ENCODE measurements at regions not wholly inside any gene's neighbourhood (a gene's known extent, or its start where the extent isn't known, plus 50 kb on each side); places are given as distances from the start of the nearest gene placed in this dataset.

GRCh38 chr6:14217728-14218518, 100.4 kb downstream of the CD83 start:
- no peak for DNase-seq

GRCh38 chr6:14218519-14218800, 100.9 kb downstream of the CD83 start:
- Histone ChIP-seq H3K79me2 (ENCODE audit: insufficient read depth) (no peaks in the 10 kb centered on the region), H3K9ac (no peak overlapping the region), H3K4me2 (no peak overlapping the region), H2AFZ (ENCODE audit: low read depth) (no peak overlapping the region), H3K4me1 (ENCODE audit: control insufficient read depth in 1 of 2, insufficient read depth in 2 of 2, low read depth in 1 of 2, low read length in 1 of 2) (no peaks in the 10 kb centered on the region), H3K9me3 (no peaks in the 10 kb centered on the region), H4K20me1 (ENCODE audit: insufficient read depth) (no peaks in the 10 kb centered on the region), H3K36me3 (replicated peaks in 1 of 2; ENCODE audit: control insufficient read depth in 1 of 2, insufficient read depth in 2 of 2, low read length in 1 of 2) (no peaks in the 10 kb centered on the region), H3K27me3 (ENCODE audit: insufficient read depth) (no peaks in the 10 kb centered on the region; the same call in 1 of the 2 replicates), H3K27ac (ENCODE audit: low read depth in 2 of 2, low read length in 1 of 2) (no peak overlapping the region), H3K9me2 (no peaks in the 10 kb centered on the region), H3K4me3 (ENCODE audit: low read depth in 2 of 2, low read length in 1 of 2) (no peak overlapping the region), H3F3A (replicated peaks; ENCODE audit: insufficient read depth) (no peaks in the 10 kb centered on the region)
- POLR2A ChIA-PET = no interaction called here
- no peak for TF ChIP-seq TEAD4 (IDR thresholded peaks at IDR 0.05; ENCODE audit: borderline replicate concordance, insufficient read depth)
- TF ChIP-seq CTCF (IDR thresholded peaks at IDR 0.05) = no peak
- no peak for TF ChIP-seq ZBTB33 (IDR thresholded peaks at IDR 0.05; ENCODE audit: borderline replicate concordance, low read depth)
- no peak for TF ChIP-seq GABPA (IDR thresholded peaks at IDR 0.05; ENCODE audit: low read depth)
- TF ChIP-seq RXRA (IDR thresholded peaks at IDR 0.05; ENCODE audit: borderline replicate concordance, low read depth) = no peak
- TF ChIP-seq PBX3 (IDR thresholded peaks at IDR 0.05) = no peak
- no peak for DNase-seq
- 29% methylated on average over 1 of the region's 1 CpG for WGBS (ENCODE audit: low lambda C conversion rate)
- CTCF ChIA-PET = interaction anchor here (1.6 kb wide), 1 partner anchor 11 kb away, joined by 4 read pairs; no protein-coding TSS in a partner anchor

More at GRCh38 chr6:14217728-14218518, 100.4 kb downstream of the CD83 start:
- Histone ChIP-seq H3K4me2 (no peak overlapping the region), H3K79me2 (ENCODE audit: insufficient read depth) (no peaks in the 10 kb centered on the region), H3K36me3 (replicated peaks in 1 of 2; ENCODE audit: control insufficient read depth in 1 of 2, insufficient read depth in 2 of 2, low read length in 1 of 2) (no peaks in the 10 kb centered on the region), H2AFZ (ENCODE audit: low read depth) (no peak overlapping the region), H3K9me2 (no peaks in the 10 kb centered on the region), H4K20me1 (ENCODE audit: insufficient read depth) (no peaks in the 10 kb centered on the region), H3K9ac (no peak overlapping the region), H3F3A (replicated peaks; ENCODE audit: insufficient read depth) (no peaks in the 10 kb centered on the region), H3K27ac (ENCODE audit: low read depth in 2 of 2, low read length in 1 of 2) (no peak overlapping the region), H3K4me3 (ENCODE audit: low read depth in 2 of 2, low read length in 1 of 2) (no peak overlapping the region), H3K9me3 (no peaks in the 10 kb centered on the region), H3K27me3 (ENCODE audit: insufficient read depth) (no peaks in the 10 kb centered on the region; the same call in 1 of the 2 replicates), H3K4me1 (ENCODE audit: control insufficient read depth in 1 of 2, insufficient read depth in 2 of 2, low read depth in 1 of 2, low read length in 1 of 2) (no peaks in the 10 kb centered on the region)
- WGBS (ENCODE audit: low lambda C conversion rate) = 68% methylated on average over 12 of the region's 12 CpGs
- ChIA-PET POLR2A (no interaction called here), CTCF (interaction anchor here (0.7 to 1.6 kb wide), 3 partner anchors 11 to 340 kb away, joined by 3 to 4 read pairs (median 3); no protein-coding TSS in a partner anchor)
- no peak for TF ChIP-seq USF1 (IDR thresholded peaks at IDR 0.05; ENCODE audit: borderline replicate concordance, low read depth)
- TF ChIP-seq GATA2 (CRISPR knock-in tag; IDR thresholded peaks at IDR 0.05) = no peak

All from SK-N-SH (cell line).